GM21529 (cell line): ENCODE measurements at regions not wholly inside any gene's neighbourhood (a gene's known extent, or its start where the extent isn't known, plus 50 kb on each side); places are given as distances from the start of the nearest gene placed in this dataset.
"Not testable (repeated sequence)": the region's sequence is repeated elsewhere in the genome, so short reads cannot be mapped to it uniquely, and the experiment has no call there.

Experiments
- ATAC-seq: cut with Tn5 transposase; IDR thresholded peaks from one replicate; pipeline ENCODE4 v1.9.1; 2021; ENCODE audit not compliant: unreplicated experiment

GRCh38 chr1:213751064-213751397 lies 236.7 kb upstream of the PROX1 start:
- no peak for ATAC-seq

GRCh38 chr1:213759359-213760181 lies 228.2 kb upstream of the PROX1 start:
- ATAC-seq: no peak

DNA sequence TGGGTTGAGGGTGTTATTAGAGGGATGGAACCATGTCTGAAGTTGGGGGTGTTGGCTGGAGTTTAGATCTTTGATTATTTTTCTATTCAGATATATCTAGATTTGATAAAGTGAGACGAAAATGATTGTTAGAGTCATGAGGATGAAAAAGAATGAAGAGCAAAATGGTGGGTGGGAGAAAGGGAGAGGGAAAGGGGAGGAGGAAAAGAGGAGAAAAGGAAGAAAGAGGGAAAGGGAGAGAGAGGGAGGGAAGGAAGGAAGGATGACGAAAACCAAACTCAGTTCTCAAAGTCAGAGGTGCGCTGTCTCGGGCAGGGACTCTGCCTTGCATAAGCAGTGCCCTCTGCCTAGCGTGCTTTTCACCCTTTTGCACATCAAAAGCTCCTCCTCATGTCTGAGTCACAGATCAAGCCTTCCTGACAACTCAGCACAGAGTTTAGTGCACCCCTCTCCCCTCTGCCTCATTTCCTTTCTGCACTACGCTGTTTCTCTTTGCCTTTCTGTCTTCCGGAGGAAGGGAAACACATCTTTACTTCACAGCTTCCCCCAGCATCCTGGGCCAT lies 225.8 kb upstream of the PROX1 start:
- ATAC-seq: no peak

- ATAC-seq: no peak
Measured at GRCh38 chr1:213767683-213768082, 220.1 kb upstream of the PROX1 start.

- no peak for ATAC-seq
Measured at GRCh38 chr1:213772128-213773063, 215.4 kb upstream of the PROX1 start.

- no peak for ATAC-seq
Measured at GRCh38 chr1:213773975-213774374, 213.8 kb upstream of the PROX1 start.

DNA sequence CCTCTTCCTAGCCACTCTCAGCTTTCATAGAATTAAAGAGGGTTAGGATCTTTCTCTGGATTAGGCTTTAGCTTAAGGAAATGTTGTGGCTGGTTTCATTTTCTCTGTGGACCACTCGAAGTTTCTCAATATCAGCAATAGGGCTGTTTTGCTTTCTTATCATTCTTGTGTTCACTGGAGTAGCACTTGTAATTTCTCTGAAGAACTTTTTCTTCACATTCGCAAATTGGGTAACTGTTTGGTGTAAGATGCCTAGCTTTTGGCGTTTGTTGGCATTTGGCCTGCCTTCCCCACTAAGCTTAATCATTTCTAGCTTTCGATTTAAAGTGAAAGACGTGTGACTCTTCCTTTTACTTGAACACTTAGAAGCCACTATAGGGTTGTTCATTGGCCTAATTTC lies 210.8 kb upstream of the PROX1 start:
- no peak for ATAC-seq

DNA sequence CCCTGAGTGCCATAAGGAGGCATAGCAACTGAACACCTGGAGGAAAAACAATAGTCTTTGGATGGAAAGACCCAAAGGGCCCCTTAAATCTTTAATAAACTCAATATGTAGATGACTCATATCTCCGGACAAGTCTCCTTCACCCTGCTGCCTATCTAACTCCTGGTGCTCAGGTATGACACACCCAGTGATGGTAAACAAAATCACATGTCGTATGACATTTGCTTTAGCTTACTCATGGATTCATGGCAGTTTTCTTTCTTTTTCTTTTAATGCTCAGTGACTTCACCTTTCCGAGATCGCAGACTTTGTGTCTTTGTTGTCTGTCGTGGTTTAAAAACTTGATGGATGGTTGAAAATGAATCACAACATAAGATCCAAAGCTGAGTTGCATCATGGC lies 208.5 kb upstream of the PROX1 start:
- ATAC-seq: no peak

GRCh38 chr1:213782941-213783672 lies 204.7 kb upstream of the PROX1 start:
- no peak for ATAC-seq

- no peak for ATAC-seq
Measured at GRCh38 chr1:213783893-213784292, 203.9 kb upstream of the PROX1 start.

DNA sequence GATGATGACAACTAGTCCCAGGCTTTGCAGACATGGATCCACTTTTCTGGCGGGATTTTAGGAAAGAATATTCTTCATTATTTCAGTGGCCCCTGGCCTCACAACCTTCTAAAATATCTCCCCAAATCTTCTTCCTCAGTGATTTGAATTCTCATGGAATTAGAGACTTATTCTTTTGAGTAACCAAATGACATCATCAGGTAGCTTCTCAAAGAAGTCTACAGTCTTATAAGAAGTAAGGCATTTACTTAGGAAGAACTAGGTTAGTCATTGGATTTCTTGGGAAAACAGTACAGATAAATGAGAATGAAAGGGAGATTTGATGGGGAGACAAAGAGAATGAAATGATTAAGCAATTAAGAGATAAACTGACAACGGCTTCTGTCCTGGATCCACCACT lies 201.1 kb upstream of the PROX1 start:
- no peak for ATAC-seq

DNA sequence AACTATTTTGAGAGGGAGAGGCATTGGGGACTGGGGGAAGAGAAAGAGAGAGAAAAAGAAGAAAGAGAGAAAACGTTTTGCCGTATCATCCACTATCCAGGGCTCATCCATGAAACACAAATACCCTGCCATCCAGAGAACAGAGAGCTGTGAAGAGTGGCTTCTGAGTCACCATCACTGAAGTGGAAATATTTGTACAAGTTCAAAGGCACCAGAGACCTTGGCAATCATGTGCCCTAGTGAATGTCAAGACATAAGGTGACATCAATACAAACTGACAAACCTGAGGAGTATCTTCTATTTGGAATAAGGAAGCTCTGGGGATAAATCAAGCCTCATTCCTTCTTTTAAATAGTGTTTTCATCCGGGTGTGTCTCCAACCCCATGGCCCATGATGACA lies 197.2 kb upstream of the PROX1 start:
- no peak for ATAC-seq

- no peak for ATAC-seq
Measured at GRCh38 chr1:213793482-213794067, 194.2 kb upstream of the PROX1 start.

GRCh38 chr1:213796525-213796924 lies 191.2 kb upstream of the PROX1 start:
- ATAC-seq: no peak

GRCh38 chr1:213808288-213808687 lies 179.5 kb upstream of the PROX1 start:
- ATAC-seq: not testable (repeated sequence)

- no peak for ATAC-seq
Measured at GRCh38 chr1:213817156-213817555, 170.6 kb upstream of the PROX1 start.

GRCh38 chr1:213820362-213821149 lies 167.2 kb upstream of the PROX1 start:
- no peak for ATAC-seq

DNA sequence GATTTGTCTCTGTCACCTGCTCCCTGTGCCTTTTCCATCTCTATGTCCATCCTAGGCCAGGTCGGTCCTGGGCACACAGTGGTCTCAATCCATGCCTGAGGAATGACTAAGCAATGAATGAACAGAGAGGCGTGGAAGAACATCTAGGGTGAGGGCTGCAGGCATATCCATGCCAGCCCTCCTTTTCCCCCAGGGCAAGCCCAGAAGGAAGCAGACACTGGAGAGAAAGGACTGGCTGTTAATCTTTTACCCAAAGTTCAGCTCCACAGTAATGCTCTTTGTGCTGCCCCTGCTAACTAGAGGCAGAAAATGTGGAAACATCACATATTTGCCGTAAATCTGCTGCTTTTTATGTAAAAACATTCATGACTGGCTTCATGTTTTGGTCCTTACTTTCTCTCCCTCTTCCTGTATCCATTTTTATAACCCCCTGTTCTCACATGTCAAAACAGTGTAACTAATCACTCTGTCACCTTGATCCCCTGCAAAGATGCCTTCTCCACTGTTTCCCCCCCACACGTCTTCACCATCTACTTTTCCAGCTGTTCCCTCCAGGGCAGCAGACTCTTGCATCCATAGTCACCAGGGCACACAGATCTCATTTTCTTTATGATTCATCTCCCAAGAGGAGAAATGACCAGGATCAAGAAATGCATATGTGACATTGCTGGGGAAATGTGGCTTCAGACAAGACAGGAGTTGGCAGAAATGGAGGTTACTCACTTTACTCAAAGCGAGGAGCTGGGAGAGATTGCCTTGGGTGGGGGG lies 166.4 kb upstream of the PROX1 start:
- no peak for ATAC-seq

- no peak for ATAC-seq
Measured at GRCh38 chr1:213821943-213822334, 165.8 kb upstream of the PROX1 start.
